SH-SY5Y (cell line): ENCODE measurements at regions not wholly inside any gene's neighbourhood (a gene's known extent, or its start where the extent isn't known, plus 50 kb on each side); places are given as distances from the start of the nearest gene placed in this dataset.

Experiments used
- GATA2 ChIP-seq: IDR thresholded peaks from 2 replicates; pipeline ENCODE4 v1.6.1; 2011; ENCODE audit warnings: mild to moderate bottlenecking, low read depth, low read length
- GATA3 ChIP-seq: IDR thresholded peaks from 2 replicates; pipeline ENCODE4 v1.6.1; 2011; ENCODE audit warnings: low read depth, mild to moderate bottlenecking, low read length, moderate library complexity

DNA sequence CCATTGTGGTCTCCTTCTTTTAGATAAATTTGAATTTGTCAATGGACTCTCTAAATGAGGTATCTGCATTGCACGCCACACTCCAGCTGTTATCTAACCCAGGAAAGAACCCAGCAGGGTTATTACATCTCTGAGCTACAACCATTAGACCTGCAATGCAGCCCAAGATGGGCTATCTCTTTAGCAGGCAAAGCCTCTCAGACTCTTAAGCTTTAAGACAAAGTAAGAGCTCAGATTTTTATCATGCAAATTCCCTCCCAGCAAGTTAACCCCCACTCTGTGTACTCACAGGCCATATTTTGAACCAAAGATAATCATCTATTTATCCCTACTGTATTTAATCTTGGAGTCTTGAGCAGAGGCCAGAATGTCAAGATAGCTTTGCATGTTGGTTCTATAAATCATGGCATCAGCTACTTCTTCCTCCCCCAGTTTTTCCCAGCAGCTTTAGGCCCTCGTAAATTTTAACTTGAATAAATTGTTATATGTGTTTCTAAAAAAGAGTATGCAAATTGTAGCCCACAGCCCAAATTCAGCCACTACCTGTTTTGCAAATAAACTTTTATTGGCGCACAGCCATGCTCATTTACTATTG lies 273.7 kb upstream of the PKDCC start:
- TF ChIP-seq GATA3 (no peak), GATA2 (no peak)

DNA sequence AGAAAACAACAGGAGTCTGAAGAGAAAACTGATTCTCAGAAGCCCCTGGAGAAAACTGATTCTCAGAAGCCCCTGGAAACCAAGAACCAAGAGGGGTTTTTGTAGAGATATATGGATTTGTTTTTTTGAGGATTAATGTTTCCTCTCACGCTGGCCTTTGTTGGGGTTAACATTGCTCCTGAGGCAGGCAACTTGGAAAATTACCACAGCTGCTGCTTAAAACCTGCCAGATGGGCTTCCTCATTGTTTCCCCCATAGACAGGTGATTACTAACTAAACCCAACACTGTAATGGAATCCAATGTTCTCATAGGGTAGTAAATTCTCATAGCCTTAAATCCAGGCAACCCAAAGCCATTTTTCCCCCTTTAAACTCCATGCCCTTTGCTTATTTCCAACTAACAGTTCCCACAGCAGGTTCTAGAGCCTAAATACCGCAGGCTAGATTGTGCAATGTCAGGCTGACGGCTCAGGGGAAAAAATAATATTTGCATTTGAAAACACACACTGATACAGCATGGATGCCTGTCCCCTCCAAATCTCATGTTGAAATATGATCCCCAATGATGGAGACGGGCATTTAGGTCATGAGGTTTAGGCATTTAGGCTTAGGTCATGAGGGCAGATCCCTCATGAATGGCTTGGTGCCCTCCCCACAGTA lies 272.3 kb upstream of the PKDCC start:
- TF ChIP-seq GATA2 (no peak), GATA3 (no peak)

DNA sequence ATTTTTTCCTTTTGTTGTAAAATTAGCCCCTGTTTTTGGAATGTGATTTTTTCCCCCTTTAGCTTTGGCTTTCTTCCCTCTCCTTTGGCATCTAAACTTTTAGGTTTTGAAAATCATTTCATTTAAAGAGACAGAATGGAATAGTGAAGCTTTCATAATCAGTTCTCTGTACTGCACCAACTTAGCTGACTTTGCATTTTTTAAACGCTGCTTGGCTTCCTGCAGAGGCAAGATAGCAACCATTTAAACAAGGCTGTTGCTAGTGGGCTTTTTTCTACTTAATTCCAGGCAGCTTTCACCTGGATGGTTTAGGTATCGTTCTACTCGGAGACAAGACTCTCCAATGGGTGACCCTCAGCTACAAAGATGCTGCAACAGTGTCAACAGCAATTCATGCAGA lies 267.9 kb upstream of the PKDCC start:
- TF ChIP-seq GATA2 = no peak
- TF ChIP-seq GATA3 = no peak

DNA sequence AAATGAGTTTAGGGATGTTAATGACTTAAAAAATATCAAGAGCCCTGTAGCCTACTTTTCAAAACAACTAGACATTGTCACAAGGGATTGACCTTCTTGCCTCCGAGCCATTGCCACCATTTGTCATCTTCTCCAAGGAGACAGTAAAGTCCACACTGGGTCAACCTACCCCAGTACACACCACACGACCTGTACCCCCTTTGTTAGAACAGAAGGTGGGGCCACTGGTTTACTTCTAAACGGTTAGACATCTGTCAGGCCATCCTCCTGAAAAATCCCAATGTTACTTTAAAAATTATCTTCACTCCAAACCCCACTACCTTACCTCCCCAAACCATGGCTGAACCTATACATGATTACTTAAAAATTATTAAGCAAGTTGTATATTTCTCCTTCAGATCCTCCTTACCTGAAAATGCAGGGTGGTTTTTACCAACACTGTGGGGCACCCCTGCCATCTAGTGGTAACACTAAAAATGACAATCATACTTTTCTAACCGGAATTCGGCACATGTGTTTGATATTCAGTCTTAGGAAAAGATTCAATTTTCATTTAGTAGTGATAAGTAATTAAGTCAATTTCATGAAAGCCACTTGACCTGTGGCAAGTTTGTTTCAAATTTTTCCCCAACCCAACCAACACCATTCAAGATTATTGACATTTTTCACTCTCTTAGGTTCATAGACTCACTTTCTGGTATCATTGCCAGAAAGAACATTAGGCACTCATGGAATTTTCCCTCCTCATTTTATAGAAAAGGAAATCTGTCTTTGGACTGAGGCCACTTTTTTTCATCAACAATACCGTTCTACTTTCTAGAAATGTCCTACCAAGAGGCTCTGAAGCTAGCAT lies 265.3 kb upstream of the PKDCC start:
- TF ChIP-seq GATA2 (no peak), GATA3 (no peak)

DNA sequence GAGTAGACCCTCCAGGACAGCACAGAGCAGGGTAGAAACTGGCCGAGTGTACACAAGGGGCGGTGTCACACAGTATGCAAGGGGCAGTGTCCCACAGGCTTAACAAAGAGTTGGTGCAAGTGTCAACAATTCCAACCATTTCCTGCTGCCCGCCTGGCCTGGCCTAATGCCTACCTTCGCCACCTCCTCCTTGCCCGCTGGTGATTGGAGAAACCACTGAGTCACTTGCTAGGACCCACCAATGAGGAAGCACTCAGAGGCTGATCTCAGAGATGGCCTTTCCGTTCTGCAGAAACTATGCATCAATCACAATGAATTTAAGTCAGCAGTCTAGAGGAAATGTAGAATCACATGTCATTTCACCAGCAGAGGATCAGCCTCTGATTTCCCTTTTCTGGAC lies 263.3 kb upstream of the PKDCC start:
- no peak for TF ChIP-seq GATA3
- no peak for TF ChIP-seq GATA2

DNA sequence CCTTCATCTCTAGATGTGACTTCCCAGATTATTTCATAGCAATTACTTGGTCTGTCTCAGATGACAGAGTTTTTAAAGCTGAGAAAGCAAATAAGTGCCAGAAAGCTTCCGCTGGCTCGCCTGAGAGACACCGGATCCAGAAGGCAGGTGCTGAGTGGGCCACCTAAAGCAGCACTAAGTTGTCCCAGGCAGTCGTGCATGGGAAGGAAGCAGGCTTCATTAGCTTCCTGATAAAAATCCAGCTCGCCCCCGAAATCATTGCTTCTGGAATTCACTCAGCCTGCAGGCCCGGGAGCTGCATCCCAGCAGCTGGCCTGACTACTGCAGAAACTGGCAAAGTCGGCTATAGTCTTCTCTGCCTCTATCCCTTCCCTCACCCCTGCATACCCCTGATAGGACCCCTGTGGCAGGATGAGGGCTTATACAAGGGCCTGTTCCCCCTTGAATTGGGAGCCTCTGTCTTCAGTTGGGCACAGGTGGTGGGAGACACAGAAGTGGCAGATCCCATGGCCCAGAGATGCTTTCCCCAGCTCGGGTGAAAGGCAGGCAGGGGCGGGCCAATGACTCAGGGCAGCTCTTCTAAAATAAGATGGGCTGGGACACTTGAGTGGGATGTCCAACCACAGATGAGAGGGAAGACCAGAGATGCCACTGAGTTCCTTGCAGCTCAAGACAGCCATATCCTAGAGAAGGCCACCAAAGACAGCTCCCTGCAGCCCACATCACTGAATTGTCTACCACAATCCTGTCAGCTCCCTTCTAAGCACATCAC lies 262.4 kb upstream of the PKDCC start:
- TF ChIP-seq GATA3 = no peak
- TF ChIP-seq GATA2 = no peak

DNA sequence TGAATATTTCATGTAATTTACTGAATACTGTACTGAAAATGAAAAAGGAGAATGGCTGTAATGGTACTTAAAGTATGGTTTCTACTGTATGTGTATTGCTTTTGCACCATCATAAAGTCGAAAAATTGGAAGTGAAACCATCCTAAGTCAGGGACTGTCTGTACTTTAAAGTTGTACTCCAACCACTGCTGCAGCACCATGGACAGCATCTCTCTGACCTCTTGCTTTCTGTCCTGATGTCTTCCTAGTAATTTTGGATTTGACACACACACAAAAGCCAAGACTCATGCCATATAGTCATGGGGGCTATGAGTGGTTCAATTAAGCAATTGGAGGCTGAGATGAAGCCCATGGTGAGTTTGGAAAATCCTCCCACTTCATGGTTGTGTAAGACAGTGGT lies 256.3 kb upstream of the PKDCC start:
- no peak for TF ChIP-seq GATA2

DNA sequence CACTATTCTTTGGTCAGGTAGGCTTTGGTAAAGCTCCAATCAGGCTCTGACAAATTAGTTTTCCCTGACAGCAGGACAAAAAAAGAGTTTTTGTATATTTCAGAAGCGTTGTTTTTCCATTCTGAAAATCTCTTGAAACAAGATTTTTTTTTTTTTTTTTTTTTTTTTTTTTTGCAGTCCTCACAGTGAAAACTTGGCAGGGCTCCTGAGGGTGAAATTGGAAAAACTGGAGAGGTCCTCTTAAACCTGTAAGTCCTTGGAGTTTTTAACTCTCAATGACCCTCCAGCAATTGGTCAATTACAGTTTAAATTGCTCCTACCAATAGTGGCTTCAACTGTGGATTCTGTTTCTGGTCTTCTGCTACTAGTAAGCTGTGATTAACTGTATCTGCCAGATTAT lies 244.5 kb upstream of the PKDCC start:
- TF ChIP-seq GATA3 (no peak), GATA2 (no peak)

DNA sequence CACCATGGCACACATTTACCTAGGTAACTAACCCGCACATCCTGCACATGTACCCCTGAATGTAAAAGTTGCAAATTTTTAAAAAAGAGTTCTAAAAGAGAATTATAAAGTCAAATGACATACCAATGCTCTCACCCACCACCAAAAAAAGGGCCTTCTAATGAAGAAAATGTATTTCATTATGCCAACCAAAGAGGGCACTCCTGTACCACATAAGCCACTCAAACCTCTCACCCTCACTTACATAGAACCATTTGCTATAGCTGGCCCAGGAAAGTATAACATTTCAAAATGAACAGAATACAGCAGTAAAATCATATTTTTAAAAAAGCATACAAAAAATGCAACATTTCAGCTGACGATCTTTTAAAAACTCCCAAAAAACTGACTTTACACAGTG lies 241.5 kb upstream of the PKDCC start:
- no peak for TF ChIP-seq GATA2
- TF ChIP-seq GATA3 = no peak

DNA sequence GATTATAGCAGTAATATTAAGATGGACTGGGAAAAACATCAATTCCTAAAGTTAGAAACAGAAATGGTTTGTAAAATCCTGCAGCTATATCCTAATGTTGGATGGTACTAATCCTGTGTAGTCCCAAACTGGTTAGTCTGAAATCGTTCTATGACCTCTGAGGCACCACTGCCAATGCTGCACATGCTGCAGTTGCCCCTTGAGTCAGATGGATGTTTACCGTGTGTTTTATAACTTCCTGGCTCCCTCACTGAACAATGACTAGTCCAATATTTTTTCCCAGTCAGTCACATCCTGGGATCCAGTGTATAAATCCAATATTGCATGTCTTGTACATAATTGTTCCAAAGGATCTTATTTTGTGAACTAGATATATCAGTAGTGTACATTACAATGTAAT lies 226.7 kb upstream of the PKDCC start:
- TF ChIP-seq GATA3 (no peak), GATA2 (no peak)

DNA sequence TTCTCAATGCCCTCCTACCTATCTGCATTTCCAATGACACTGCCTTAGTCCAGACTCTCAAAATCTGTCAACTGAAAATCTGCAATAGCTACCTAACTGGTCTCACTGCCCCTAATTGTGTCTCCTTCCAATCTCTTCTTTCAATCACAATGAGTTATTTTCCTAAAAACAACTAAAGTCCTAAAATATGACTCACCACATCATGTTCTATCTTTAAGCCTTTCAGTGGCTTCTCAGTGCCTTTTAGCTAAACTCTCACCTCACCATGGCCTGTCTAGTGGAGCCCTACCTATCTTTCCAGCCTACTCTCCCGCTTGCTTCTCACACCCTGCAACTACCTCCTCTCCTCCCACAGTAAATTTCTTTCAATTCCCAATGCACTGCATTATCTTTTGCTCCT lies 220.9 kb upstream of the PKDCC start:
- TF ChIP-seq GATA2 (no peak), GATA3 (no peak)

DNA sequence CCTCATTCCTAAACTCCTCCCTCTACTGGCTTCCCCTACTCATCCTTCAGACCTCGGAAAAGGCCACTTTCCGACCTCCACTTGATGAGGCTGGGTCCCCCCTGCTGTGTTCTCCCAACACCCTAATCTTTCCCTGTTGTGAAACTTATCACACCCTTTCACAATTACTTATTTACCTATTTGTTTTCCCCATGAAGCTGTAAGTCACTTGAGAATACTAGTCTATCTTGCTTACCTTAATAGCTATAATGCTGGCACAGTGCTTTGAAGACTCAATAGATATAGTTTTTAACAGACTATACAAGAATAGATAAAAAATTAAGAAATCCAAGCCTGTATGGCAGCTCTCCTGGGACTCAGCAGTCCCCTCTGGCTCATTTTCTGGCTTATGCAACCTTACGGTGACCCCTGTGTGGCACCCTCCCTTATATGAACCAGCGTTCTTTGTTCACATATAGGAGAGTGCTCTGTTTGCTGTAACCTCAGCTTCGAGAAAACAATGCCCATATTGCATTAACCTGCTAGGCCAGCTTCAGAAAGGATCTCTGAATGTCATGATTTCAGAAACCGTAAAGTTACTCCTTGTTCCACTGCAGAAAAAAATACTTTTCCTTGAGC lies 220.4 kb upstream of the PKDCC start:
- TF ChIP-seq GATA3 (no peak), GATA2 (no peak)

DNA sequence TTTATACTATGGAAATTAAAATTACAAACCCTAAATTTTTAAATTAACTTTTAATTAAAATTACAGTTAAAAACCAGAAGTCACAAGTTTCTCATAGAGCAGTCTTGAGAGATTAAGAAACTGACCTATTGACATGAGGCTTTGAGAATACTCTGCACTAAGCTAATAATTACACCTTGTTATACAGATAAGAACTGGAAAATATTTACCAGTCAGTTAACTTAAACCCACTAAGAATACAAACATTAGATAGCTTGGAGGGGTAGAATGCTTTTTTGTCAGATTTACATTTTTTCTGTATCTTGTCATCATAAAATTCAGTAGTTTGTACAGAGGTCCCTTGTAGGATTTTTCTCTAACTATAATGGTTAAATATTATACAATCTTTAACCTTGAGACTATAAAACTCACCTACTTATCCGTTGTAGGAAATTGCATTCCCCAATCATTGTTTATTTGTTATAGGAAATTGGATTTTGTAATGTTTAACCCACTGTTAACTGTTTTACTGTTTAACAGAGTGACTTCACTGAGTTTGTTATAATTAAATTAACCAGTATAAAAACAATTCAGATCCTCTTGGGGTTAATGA lies 219.7 kb upstream of the PKDCC start:
- TF ChIP-seq GATA3 (no peak), GATA2 (no peak)

DNA sequence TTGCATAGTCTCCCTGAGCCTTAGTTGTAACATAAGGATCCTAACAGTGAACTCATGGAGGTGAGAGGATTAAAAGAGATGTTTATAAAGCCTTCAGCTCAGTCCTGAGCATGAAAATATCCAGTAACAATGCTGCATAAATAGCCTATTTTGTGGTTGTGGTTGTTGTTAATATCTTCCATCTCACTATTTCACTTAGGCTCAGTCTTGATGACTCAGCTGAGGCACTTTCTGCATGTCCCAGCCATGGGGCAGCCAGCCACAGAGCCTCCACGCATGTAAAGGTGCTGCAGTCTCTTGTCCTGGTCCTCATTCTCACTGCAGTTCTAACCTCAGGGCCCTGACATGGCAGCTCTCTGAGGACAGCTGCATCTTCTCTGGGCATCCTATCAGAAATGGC lies 218.8 kb upstream of the PKDCC start:
- TF ChIP-seq GATA2 = no peak
- no peak for TF ChIP-seq GATA3

DNA sequence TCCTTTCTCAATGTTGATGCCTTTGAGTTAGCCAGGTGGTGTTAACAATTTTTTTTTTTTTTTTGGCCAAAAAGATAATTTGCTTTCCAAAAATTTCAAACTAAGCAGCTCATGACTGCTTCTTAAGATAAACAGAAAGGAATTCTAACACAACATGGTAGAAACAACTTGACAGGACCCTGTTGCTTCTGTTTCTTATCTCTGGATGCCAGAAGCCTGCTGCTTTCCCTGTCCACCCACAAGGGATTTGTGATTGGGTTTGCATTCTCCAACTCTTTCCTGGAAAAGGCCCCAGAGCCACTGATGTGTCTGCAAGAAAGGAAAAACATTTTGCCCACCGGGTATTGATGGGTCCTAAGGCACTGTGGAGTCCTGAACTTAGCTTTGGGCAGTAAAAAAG lies 217.2 kb upstream of the PKDCC start:
- TF ChIP-seq GATA3 (no peak), GATA2 (no peak)
